HEK293 (cell line): ENCODE measurements at regions not wholly inside any gene's neighbourhood (a gene's known extent, or its start where the extent isn't known, plus 50 kb on each side); places are given as distances from the start of the nearest gene placed in this dataset.

Source experiments
- CTCF ChIA-PET: fragments of 350-600 bp; formaldehyde crosslinking; extraction: SDS; loops from one replicate; lab custom pipeline; 2021; ENCODE audit warnings: antibody characterized with exemption; lab: Yijun Ruan, JAX
- POLR2A ChIA-PET: fragments of 300-600 bp; formaldehyde crosslinking; extraction: SDS; loops from one replicate; lab custom pipeline; 2020; ENCODE audit warnings: antibody characterized with exemption, inconsistent platforms; lab: Yijun Ruan, JAX
- H3K27ac ChIP-seq: fragments of 200-500 bp; sonication (Bioruptor generic); 2 replicates; pipeline ENCODE4 v1.5.1; 2014; ENCODE audit warnings: low read depth, low read length, control low read depth, inconsistent platforms; ENCODE audit errors: extremely low read depth
- H3K36me3 ChIP-seq, 2 experiments: fragments of 200-500 bp in 1 of 2; sonication (Bioruptor generic) in 1 of 2; 1 replicate in 1 of 2; 2 replicates in 1 of 2; pipeline ENCODE4 v1.5.1; 2014 to 2017; ENCODE audit warnings: inconsistent platforms in 2 of 2, low read length in 2 of 2; ENCODE audit not compliant: control insufficient read depth in 2 of 2, insufficient read depth in 1 of 2
- H3K4me1 ChIP-seq: fragments of 200-500 bp; sonication (Bioruptor generic); 2 replicates; pipeline ENCODE4 v1.5.1; 2014; ENCODE audit warnings: mild to moderate bottlenecking, low read length, inconsistent platforms; ENCODE audit not compliant: control insufficient read depth, insufficient read depth
- H3K4me3 ChIP-seq: 2 replicates; pipeline ENCODE4 v1.5.1; 2011; ENCODE audit warnings: low read depth, mild to moderate bottlenecking, control low read depth, low read length, moderate library complexity
- H3K9me3 ChIP-seq: fragments of 200-500 bp; sonication (Bioruptor generic); 2 replicates; pipeline ENCODE4 v1.5.1; 2014; ENCODE audit warnings: low read depth, low read length, inconsistent platforms; ENCODE audit not compliant: control insufficient read depth, insufficient read depth
- AEBP2 ChIP-seq: fragments of 450-650 bp; formaldehyde crosslinking; IDR thresholded peaks from 2 replicates; pipeline ENCODE4 v1.5.1; 2016; ENCODE audit warnings: missing biosample characterization, missing genetic modification characterization, borderline replicate concordance
- ATF2 ChIP-seq: fragments of 450-650 bp; formaldehyde crosslinking; IDR thresholded peaks from 2 replicates; pipeline ENCODE4 v1.5.1; 2016; ENCODE audit warnings: missing biosample characterization, missing genetic modification characterization, low read depth
- IKZF3 ChIP-seq: fragments of 450-650 bp; IDR thresholded peaks from 2 replicates; pipeline ENCODE4 v1.5.0; 2018; ENCODE audit warnings: missing biosample characterization, mild to moderate bottlenecking, missing genetic modification characterization, moderate library complexity
- PRDM6 ChIP-seq: fragments of 450-650 bp; formaldehyde crosslinking; IDR thresholded peaks from 2 replicates; pipeline ENCODE4 v1.5.1; 2017; ENCODE audit warnings: missing biosample characterization, missing genetic modification characterization
- SP2 ChIP-seq: fragments of 450-650 bp; formaldehyde crosslinking; IDR thresholded peaks from 2 replicates; pipeline ENCODE4 v1.5.1; 2016; ENCODE audit warnings: missing biosample characterization, missing genetic modification characterization
- ZBTB11 ChIP-seq: fragments of 450-650 bp; formaldehyde crosslinking; conservative IDR thresholded peaks from 2 replicates; pipeline ENCODE4 v1.5.1; 2016; ENCODE audit warnings: low read depth, missing biosample characterization, missing genetic modification characterization
- ZBTB21 ChIP-seq: fragments of 450-650 bp; formaldehyde crosslinking; IDR thresholded peaks from 2 replicates; pipeline ENCODE4 v1.5.1; 2017; ENCODE audit warnings: missing biosample characterization, missing genetic modification characterization
- ZBTB48 ChIP-seq: fragments of 450-650 bp; formaldehyde crosslinking; IDR thresholded peaks from 2 replicates; pipeline ENCODE4 v1.5.1; 2016; ENCODE audit warnings: missing biosample characterization, missing genetic modification characterization
- ZNF16 ChIP-seq: fragments of 450-650 bp; formaldehyde crosslinking; IDR thresholded peaks from 2 replicates; pipeline ENCODE4 v1.5.1; 2016; ENCODE audit warnings: low read depth, missing biosample characterization, missing genetic modification characterization
- ZNF169 ChIP-seq: fragments of 450-650 bp; formaldehyde crosslinking; IDR thresholded peaks from 2 replicates; pipeline ENCODE4 v1.5.1; 2016; ENCODE audit warnings: missing biosample characterization, missing genetic modification characterization
- ZNF23 ChIP-seq: fragments of 450-650 bp; formaldehyde crosslinking; IDR thresholded peaks from 2 replicates; pipeline ENCODE4 v1.5.1; 2016; ENCODE audit warnings: missing biosample characterization, missing genetic modification characterization, borderline replicate concordance
- ZNF292 ChIP-seq: fragments of 450-650 bp; formaldehyde crosslinking; IDR thresholded peaks from 2 replicates; pipeline ENCODE4 v1.5.1; 2016; ENCODE audit warnings: low read depth, missing biosample characterization, missing genetic modification characterization, borderline replicate concordance
- ZNF600 ChIP-seq: fragments of 450-650 bp; formaldehyde crosslinking; IDR thresholded peaks from 2 replicates; pipeline ENCODE4 v1.5.1; 2016; ENCODE audit warnings: missing biosample characterization, missing genetic modification characterization
- ZNF624 ChIP-seq: fragments of 450-650 bp; formaldehyde crosslinking; IDR thresholded peaks from 2 replicates; pipeline ENCODE4 v1.5.1; 2017; ENCODE audit warnings: missing biosample characterization, missing genetic modification characterization
- ZNF664 ChIP-seq: fragments of 450-650 bp; formaldehyde crosslinking; IDR thresholded peaks from 2 replicates; pipeline ENCODE4 v1.5.1; 2016; ENCODE audit warnings: missing biosample characterization, missing genetic modification characterization
- ZNF701 ChIP-seq: fragments of 450-650 bp; formaldehyde crosslinking; IDR thresholded peaks from 2 replicates; pipeline ENCODE4 v1.5.1; 2016; ENCODE audit warnings: missing biosample characterization, missing genetic modification characterization
- ZSCAN5A ChIP-seq: fragments of 450-650 bp; formaldehyde crosslinking; IDR thresholded peaks from 2 replicates; pipeline ENCODE4 v1.5.1; 2016; ENCODE audit warnings: missing biosample characterization, missing genetic modification characterization

GRCh38 chr3:72463083-72463482 lies 385.2 kb downstream of the SHQ1 start:
- no peaks in the 10 kb centered on the region for H3K9me3 ChIP-seq
- ChIA-PET POLR2A (no interaction called here), CTCF (no interaction called here)
- H3K4me3 ChIP-seq = no peak overlapping the region
- TF ChIP-seq PRDM6 (tag by site-specific recombination) (no peak), ZNF23 (tag by site-specific recombination) (no peak), AEBP2 (tag by site-specific recombination) (no peak), ZNF292 (tag by site-specific recombination) (no peak), ZNF600 (tag by site-specific recombination) (no peak), ZNF664 (tag by site-specific recombination) (no peak)
- H3K27ac ChIP-seq = no peak overlapping the region
- H3K36me3 ChIP-seq = no peaks in the 10 kb centered on the region
- no peaks in the 10 kb centered on the region for H3K4me1 ChIP-seq

GRCh38 chr3:72462595-72463011 lies 385.6 kb downstream of the SHQ1 start:
- POLR2A ChIA-PET = no interaction called here
- no peak for TF ChIP-seq ATF2 (tag by site-specific recombination)
- CTCF ChIA-PET = no interaction called here
- no peaks in the 10 kb centered on the region for H3K4me1 ChIP-seq
- no peaks in the 10 kb centered on the region for H3K9me3 ChIP-seq
- no peak overlapping the region for H3K27ac ChIP-seq
- no peak overlapping the region for H3K4me3 ChIP-seq
- H3K36me3 ChIP-seq = no peaks in the 10 kb centered on the region

- Histone ChIP-seq H3K4me1 (no peaks in the 10 kb centered on the region), H3K9me3 (no peaks in the 10 kb centered on the region), H3K27ac (no peak overlapping the region), H3K36me3 (no peaks in the 10 kb centered on the region), H3K4me3 (no peak overlapping the region)
- ChIA-PET POLR2A (no interaction called here), CTCF (no interaction called here)
- TF ChIP-seq ZNF701 = no peak
- TF ChIP-seq ZSCAN5A = no peak
- no peak for TF ChIP-seq IKZF3 (tag by site-specific recombination)
- no peak for TF ChIP-seq ZNF624 (tag by site-specific recombination)
- no peak for TF ChIP-seq ZBTB11 (tag by site-specific recombination)
- no peak for TF ChIP-seq SP2 (tag by site-specific recombination)
- TF ChIP-seq ZBTB48 (tag by site-specific recombination) = no peak
- no peak for TF ChIP-seq ZNF16 (tag by site-specific recombination)
- no peak for TF ChIP-seq ZBTB21
- TF ChIP-seq ZNF169 = no peak
Observed at GRCh38 chr3:72461787-72462186, 386.5 kb downstream of the SHQ1 start.
